Gastrocnemius medialis (tissue), 4 donors: ENCODE measurements at regions not wholly inside any gene's neighbourhood (a gene's known extent, or its start where the extent isn't known, plus 50 kb on each side); places are given as distances from the start of the nearest gene placed in this dataset.

Experiments used
- ATAC-seq, 2 donors: fragments of 150-250 bp; one replicate each; pipeline ENCODE4 v1.9.1; 2016
- DNase-seq, 2 donors: peaks; one replicate each; pipeline ENCODE4 v3.0.0-alpha.2; 2019
- H3K27ac ChIP-seq, 4 donors: fragments of 200-600 bp; sonication (generic); 1 replicate in 1 of 4; 2 replicates in 3 of 4; pipeline ENCODE4 v1.5.1; 2016 to 2018; ENCODE audit warnings: mild to moderate bottlenecking in 2 of 4, moderate library complexity in 1 of 4
- H3K27me3 ChIP-seq, 3 donors: fragments of 200-600 bp; sonication (generic) in 2 of 3; 1 replicate in 1 of 3; 2 replicates in 2 of 3; pipeline versions ENCODE4 v1.5.1 to v1.6.0; 2016 to 2019; ENCODE audit warnings: mild to moderate bottlenecking in 1 of 3, moderate library complexity in 1 of 3
- H3K36me3 ChIP-seq, 2 donors: fragments of 200-600 bp; sonication (generic) in 1 of 2; one replicate each; pipeline ENCODE4 v1.5.1; 2017 to 2018
- H3K4me1 ChIP-seq, 2 donors: fragments of 200-600 bp; sonication (generic) in 1 of 2; one replicate each; pipeline ENCODE4 v1.5.1; 2016 to 2017; ENCODE audit warnings: mild to moderate bottlenecking in 2 of 2
- H3K4me3 ChIP-seq, 4 donors: fragments of 200-600 bp; sonication (generic) in 3 of 4; 1 replicate in 1 of 4; 2 replicates in 3 of 4; pipeline ENCODE4 v1.5.1; 2016 to 2019; ENCODE audit warnings: mild to moderate bottlenecking in 2 of 4
- H3K9me3 ChIP-seq, 3 donors: fragments of 200-600 bp; sonication (generic) in 2 of 3; 1 replicate in 1 of 3; 2 replicates in 2 of 3; pipeline ENCODE4 v1.5.1; 2016 to 2019
- CTCF ChIP-seq, 5 experiments: fragments of 450-650 bp in 3 of 5; fragments of 200-600 bp in 2 of 5; sonication (generic) in 2 of 5; IDR thresholded peaks in 4 of 5; conservative IDR thresholded peaks in 1 of 5; 1 replicate in 4 of 5; 2 replicates in 1 of 5; pipeline ENCODE4 v1.5.1; 2016 to 2019; ENCODE audit warnings: antibody characterized with exemption in 5 of 5, mild to moderate bottlenecking in 3 of 5, moderate library complexity in 3 of 5
- POLR2A ChIP-seq, 2 donors: fragments of 450-650 bp; IDR thresholded peaks; one replicate each; pipeline ENCODE4 v1.6.1; 2017; ENCODE audit warnings: antibody characterized with exemption in 2 of 2, mild to moderate bottlenecking in 2 of 2, moderate library complexity in 2 of 2
- in situ Hi-C, 4 donors: fragments of 200-750 bp; cut with MboI; loops; one replicate each; pipeline versions ENCODE4 v1.15.0 to v1.8.0; 2017; ENCODE audit warnings: low sequenced_read_pairs in 4 of 4
- intact Hi-C: fragments of 100-400 bp; cut with DNase I; formaldehyde crosslinking; loops from one replicate; pipeline ENCODE4 v1.15.1; 2023; ENCODE audit warnings: low total_unique reads

GRCh38 chr19:23996549-23996948 is 81.9 kb downstream of the ZNF726 start:
- no peaks in the 10 kb centered on the region for H3K27me3 ChIP-seq
- no peaks in the 10 kb centered on the region for H3K9me3 ChIP-seq

GRCh38 chr19:23998568-23998967 is 83.9 kb downstream of the ZNF726 start:
- no peak for ATAC-seq
- Histone ChIP-seq H3K27ac (no peak overlapping the region), H3K27me3 (no peaks in the 10 kb centered on the region), H3K9me3 (no peaks in the 10 kb centered on the region), H3K4me3 (no peak overlapping the region), H3K36me3 (no peaks in the 10 kb centered on the region), H3K4me1 (no peaks in the 10 kb centered on the region)
- no peak for TF ChIP-seq POLR2A (IDR thresholded peaks at IDR 0.05)
- TF ChIP-seq CTCF (IDR thresholded peaks at IDR 0.05 in 4 of 5, conservative IDR thresholded peaks at IDR 0.05 in 1 of 5): no peak
- in situ Hi-C loops: no loop called here
- intact Hi-C loops: no loop called here
- no peak for DNase-seq

More at GRCh38 chr19:23996549-23996948, 81.9 kb downstream of the ZNF726 start:
- TF ChIP-seq CTCF (IDR thresholded peaks at IDR 0.05 in 4 of 5, conservative IDR thresholded peaks at IDR 0.05 in 1 of 5): peak in 1 of 5 experiments; percentile 28
- no peak for TF ChIP-seq POLR2A (IDR thresholded peaks at IDR 0.05)
- no peak overlapping the region for H3K27ac ChIP-seq
- intact Hi-C loops: no loop called here
- ATAC-seq: no peak
- no peaks in the 10 kb centered on the region for H3K4me1 ChIP-seq
- H3K4me3 ChIP-seq: no peak overlapping the region
- no peaks in the 10 kb centered on the region for H3K36me3 ChIP-seq
- DNase-seq: no peak
- in situ Hi-C loops: no loop called here

GRCh38 chr19:23999821-24000610 is 85.3 kb downstream of the ZNF726 start:
- no peak overlapping the region for H3K4me3 ChIP-seq
- ATAC-seq: no peak
- H3K9me3 ChIP-seq: no peaks in the 10 kb centered on the region
- H3K27me3 ChIP-seq: no peaks in the 10 kb centered on the region
- H3K27ac ChIP-seq: no peak overlapping the region
- no peaks in the 10 kb centered on the region for H3K36me3 ChIP-seq
- intact Hi-C loops: no loop called here
- DNase-seq: no peak
- in situ Hi-C loops: no loop called here
- no peaks in the 10 kb centered on the region for H3K4me1 ChIP-seq
- no peak for TF ChIP-seq POLR2A (IDR thresholded peaks at IDR 0.05)
- no peak for TF ChIP-seq CTCF (IDR thresholded peaks at IDR 0.05 in 4 of 5, conservative IDR thresholded peaks at IDR 0.05 in 1 of 5)

- TF ChIP-seq CTCF (IDR thresholded peaks at IDR 0.05 in 4 of 5, conservative IDR thresholded peaks at IDR 0.05 in 1 of 5) (no peak), POLR2A (IDR thresholded peaks at IDR 0.05) (no peak)
- H3K27me3 ChIP-seq: no peaks in the 10 kb centered on the region
- no peak for ATAC-seq
- intact Hi-C loops (no loop called here), in situ Hi-C loops (no loop called here)
- no peaks in the 10 kb centered on the region for H3K36me3 ChIP-seq
- H3K9me3 ChIP-seq: no peaks in the 10 kb centered on the region
- DNase-seq: no peak
- no peak overlapping the region for H3K27ac ChIP-seq
- H3K4me3 ChIP-seq: no peak overlapping the region
- no peaks in the 10 kb centered on the region for H3K4me1 ChIP-seq
Observed at GRCh38 chr19:24000656-24001055, 86.0 kb downstream of the ZNF726 start.
